H54 (cell line): ENCODE measurements at regions not wholly inside any gene's neighbourhood (a gene's known extent, or its start where the extent isn't known, plus 50 kb on each side); places are given as distances from the start of the nearest gene placed in this dataset.

ENCODE experiments used
- DNase-seq: peaks from one replicate; pipeline ENCODE4 v3.0.0; 2011; ENCODE audit warnings: low spot score, mixed read lengths; ENCODE audit not compliant: insufficient read length
- FAIRE-seq: peaks from 3 replicates; lab custom pipeline; 2011; peaks lifted over from hg19 to GRCh38; lab: Jason Lieb, UNC
- POLR2A ChIP-seq: IDR thresholded peaks from 2 replicates; pipeline ENCODE4 v1.6.1; 2011; ENCODE audit warnings: low read depth, mild to moderate bottlenecking, low read length

GRCh38 chr21:43354026-43354420 is 72.9 kb downstream of the SIK1 start:
- TF ChIP-seq POLR2A: no peak
- FAIRE-seq: no peak
- DNase-seq: no peak

- no peak for DNase-seq
- FAIRE-seq: no peak
- no peak for TF ChIP-seq POLR2A
These were observed 73.5 kb downstream of the SIK1 start for GRCh38 chr21:43353282-43354025.

GRCh38 chr21:43352568-43353281 is 74.2 kb downstream of the SIK1 start:
- FAIRE-seq: no peak
- TF ChIP-seq POLR2A: no peak

GRCh38 chr21:43352154-43352537 is 74.8 kb downstream of the SIK1 start:
- FAIRE-seq: no peak
- DNase-seq: no peak
- no peak for TF ChIP-seq POLR2A

More at GRCh38 chr21:43352568-43353281, 74.2 kb downstream of the SIK1 start:
- DNase-seq: peak; percentile 54

GRCh38 chr21:43351501-43352153 is 75.3 kb downstream of the SIK1 start:
- TF ChIP-seq POLR2A: no peak
- DNase-seq (no peak), FAIRE-seq (no peak)

GRCh38 chr21:43349644-43350043 is 77.3 kb downstream of the SIK1 start:
- FAIRE-seq: no peak
- DNase-seq: no peak
- no peak for TF ChIP-seq POLR2A

GRCh38 chr21:43348801-43349261 is 78.1 kb downstream of the SIK1 start:
- TF ChIP-seq POLR2A: no peak
- no peak for FAIRE-seq
- no peak for DNase-seq

- DNase-seq: no peak
- no peak for FAIRE-seq
- no peak for TF ChIP-seq POLR2A
These were observed 78.7 kb downstream of the SIK1 start for GRCh38 chr21:43348170-43348766.

- no peak for DNase-seq
- no peak for TF ChIP-seq POLR2A
- FAIRE-seq: no peak
These were observed 79.3 kb downstream of the SIK1 start for GRCh38 chr21:43347461-43348169.

- FAIRE-seq (no peak), DNase-seq (no peak)
These were observed 80.4 kb downstream of the SIK1 start for GRCh38 chr21:43346551-43346950.

GRCh38 chr21:43345746-43346409 is 81.1 kb downstream of the SIK1 start:
- TF ChIP-seq POLR2A: no peak
- FAIRE-seq: no peak
- DNase-seq: peak; percentile 85

More at GRCh38 chr21:43346551-43346950, 80.4 kb downstream of the SIK1 start:
- no peak for TF ChIP-seq POLR2A

- FAIRE-seq (no peak), DNase-seq (no peak)
- no peak for TF ChIP-seq POLR2A
These were observed 81.7 kb downstream of the SIK1 start for GRCh38 chr21:43345046-43345745.
